Panc1 (cell line): ENCODE measurements at regions not wholly inside any gene's neighbourhood (a gene's known extent, or its start where the extent isn't known, plus 50 kb on each side); places are given as distances from the start of the nearest gene placed in this dataset.

Source experiments
- ATAC-seq: fragments of 200-7000 bp; cut with Tn5 transposase; 2 replicates; pipeline ENCODE4 v1.9.1; 2020; ENCODE audit warnings: mild to moderate bottlenecking, moderate library complexity
- BruUV-seq: library from RNA; stranded (reverse); fragments of 400-500 nt; replicated peaks from 2 replicates; lab custom pipeline; 2021; lab: Mats Ljungman, UMichigan
- CTCF ChIA-PET: fragments of 300-600 bp; sonication (Branson Sonifier 250); formaldehyde crosslinking; loops from one replicate; lab custom pipeline; 2022; ENCODE audit warnings: antibody characterized with exemption; lab: Charles Lee
- POLR2A ChIA-PET: fragments of 300-600 bp; sonication (Branson Sonifier 250); formaldehyde crosslinking; loops from one replicate; lab custom pipeline; 2022; ENCODE audit warnings: antibody characterized with exemption; lab: Charles Lee
- DNase-seq: peaks from one replicate; pipeline ENCODE4 v3.0.0-alpha.2; 2010; ENCODE audit warnings: low read depth, low spot score
- H3K27ac ChIP-seq: 2 replicates; pipeline ENCODE4 v1.5.1; 2011; ENCODE audit warnings: mild to moderate bottlenecking, low read length, inconsistent platforms
- H3K27me3 ChIP-seq: fragments of 200-500 bp; sonication (Bioruptor generic); 2 replicates; pipeline ENCODE4 v1.6.0; 2014; ENCODE audit warnings: low read length, inconsistent platforms; ENCODE audit not compliant: control insufficient read depth, insufficient read depth
- H3K36me3 ChIP-seq: fragments of 200-500 bp; sonication (Bioruptor generic); 2 replicates; pipeline ENCODE4 v1.5.1; 2014; ENCODE audit warnings: inconsistent platforms, mild to moderate bottlenecking, low read length, moderate library complexity; ENCODE audit not compliant: control insufficient read depth, insufficient read depth
- H3K4me1 ChIP-seq: 2 replicates; pipeline ENCODE4 v1.5.1; 2011; ENCODE audit warnings: inconsistent platforms, mild to moderate bottlenecking, low read length, moderate library complexity; ENCODE audit not compliant: control insufficient read depth, insufficient read depth
- H3K4me3 ChIP-seq, 2 experiments: 2 replicates each; pipeline ENCODE4 v1.5.1; 2011 to 2012; ENCODE audit warnings: low read depth in 2 of 2, low read length in 2 of 2, mild to moderate bottlenecking in 2 of 2, inconsistent platforms in 1 of 2, moderate library complexity in 1 of 2
- H3K9me3 ChIP-seq: fragments of 200-500 bp; sonication (Bioruptor generic); 2 replicates; pipeline ENCODE4 v1.5.1; 2014; ENCODE audit warnings: low read depth, mild to moderate bottlenecking, inconsistent platforms, low read length, moderate library complexity; ENCODE audit not compliant: control insufficient read depth, insufficient read depth
- POLR2AphosphoS5 ChIP-seq: IDR thresholded peaks from 2 replicates; pipeline ENCODE4 v1.6.1; 2012; ENCODE audit warnings: mild to moderate bottlenecking, low read depth, low read length, moderate library complexity
- SIN3A ChIP-seq: IDR thresholded peaks from 2 replicates; pipeline ENCODE4 v1.6.1; 2012; ENCODE audit warnings: low read depth, mild to moderate bottlenecking, low read length, moderate library complexity, borderline replicate concordance; ENCODE audit not compliant: insufficient read depth
- TCF7L2 ChIP-seq: IDR thresholded peaks from 2 replicates; pipeline ENCODE4 v1.6.1; 2011; ENCODE audit warnings: mild to moderate bottlenecking, low read depth, low read length, inconsistent platforms
- in situ Hi-C: cut with HindIII; loops from 2 replicates; pipeline ENCODE4 v1.10.0; 2016; ENCODE audit warnings: low sequenced_read_pairs, low pct_unique_long_range_greater_than_20kb
- intact Hi-C: fragments of 100-400 bp; cut with micrococcal nuclease; formaldehyde crosslinking; loops from one replicate; pipeline ENCODE4 v1.10.0; 2022; ENCODE audit not compliant: unreplicated experiment
- TF ChIP-seq, protein P1 (sequence below): fragments of 450-650 bp; IDR thresholded peaks from 2 replicates; pipeline ENCODE4 v1.5.1; 2017; ENCODE audit warnings: mild to moderate bottlenecking
- TF ChIP-seq, protein P2 (sequence below), 2 experiments: IDR thresholded peaks; 2 replicates each; pipeline ENCODE4 v1.6.1; 2011 to 2012; ENCODE audit warnings: low read depth in 2 of 2, control low read depth in 1 of 2, low read length in 1 of 2, mild to moderate bottlenecking in 1 of 2, moderate library complexity in 1 of 2; ENCODE audit not compliant: insufficient read depth in 1 of 2

DNA sequence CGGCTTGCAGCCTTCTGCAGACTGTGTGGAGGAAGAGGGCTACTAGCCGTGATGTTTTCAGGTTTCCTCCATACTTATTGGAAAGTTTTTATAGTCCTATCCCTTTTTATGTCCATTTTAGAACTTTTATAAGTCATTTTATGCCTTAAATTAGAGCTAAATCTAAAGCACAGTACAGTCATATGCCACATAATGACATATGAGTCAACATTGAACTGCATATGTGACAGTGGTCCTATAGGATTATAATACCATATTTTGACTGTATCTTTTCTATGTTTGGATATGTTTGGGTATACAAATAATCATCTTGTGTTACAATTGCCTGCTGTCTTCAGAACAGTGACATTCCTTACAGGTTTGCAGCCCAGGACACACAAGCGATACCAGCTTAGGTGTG is 200.2 kb downstream of the SPRY1 start:
- intact Hi-C loops: no loop called here
- POLR2A ChIA-PET: no interaction called here
- H3K27me3 ChIP-seq: no peaks in the 10 kb centered on the region
- BruUV-seq: no TSS peak
- TF ChIP-seq TCF7L2: no peak
- TF ChIP-seq, protein P1, sequence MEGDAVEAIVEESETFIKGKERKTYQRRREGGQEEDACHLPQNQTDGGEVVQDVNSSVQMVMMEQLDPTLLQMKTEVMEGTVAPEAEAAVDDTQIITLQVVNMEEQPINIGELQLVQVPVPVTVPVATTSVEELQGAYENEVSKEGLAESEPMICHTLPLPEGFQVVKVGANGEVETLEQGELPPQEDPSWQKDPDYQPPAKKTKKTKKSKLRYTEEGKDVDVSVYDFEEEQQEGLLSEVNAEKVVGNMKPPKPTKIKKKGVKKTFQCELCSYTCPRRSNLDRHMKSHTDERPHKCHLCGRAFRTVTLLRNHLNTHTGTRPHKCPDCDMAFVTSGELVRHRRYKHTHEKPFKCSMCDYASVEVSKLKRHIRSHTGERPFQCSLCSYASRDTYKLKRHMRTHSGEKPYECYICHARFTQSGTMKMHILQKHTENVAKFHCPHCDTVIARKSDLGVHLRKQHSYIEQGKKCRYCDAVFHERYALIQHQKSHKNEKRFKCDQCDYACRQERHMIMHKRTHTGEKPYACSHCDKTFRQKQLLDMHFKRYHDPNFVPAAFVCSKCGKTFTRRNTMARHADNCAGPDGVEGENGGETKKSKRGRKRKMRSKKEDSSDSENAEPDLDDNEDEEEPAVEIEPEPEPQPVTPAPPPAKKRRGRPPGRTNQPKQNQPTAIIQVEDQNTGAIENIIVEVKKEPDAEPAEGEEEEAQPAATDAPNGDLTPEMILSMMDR: no peak
- TF ChIP-seq, protein P2, sequence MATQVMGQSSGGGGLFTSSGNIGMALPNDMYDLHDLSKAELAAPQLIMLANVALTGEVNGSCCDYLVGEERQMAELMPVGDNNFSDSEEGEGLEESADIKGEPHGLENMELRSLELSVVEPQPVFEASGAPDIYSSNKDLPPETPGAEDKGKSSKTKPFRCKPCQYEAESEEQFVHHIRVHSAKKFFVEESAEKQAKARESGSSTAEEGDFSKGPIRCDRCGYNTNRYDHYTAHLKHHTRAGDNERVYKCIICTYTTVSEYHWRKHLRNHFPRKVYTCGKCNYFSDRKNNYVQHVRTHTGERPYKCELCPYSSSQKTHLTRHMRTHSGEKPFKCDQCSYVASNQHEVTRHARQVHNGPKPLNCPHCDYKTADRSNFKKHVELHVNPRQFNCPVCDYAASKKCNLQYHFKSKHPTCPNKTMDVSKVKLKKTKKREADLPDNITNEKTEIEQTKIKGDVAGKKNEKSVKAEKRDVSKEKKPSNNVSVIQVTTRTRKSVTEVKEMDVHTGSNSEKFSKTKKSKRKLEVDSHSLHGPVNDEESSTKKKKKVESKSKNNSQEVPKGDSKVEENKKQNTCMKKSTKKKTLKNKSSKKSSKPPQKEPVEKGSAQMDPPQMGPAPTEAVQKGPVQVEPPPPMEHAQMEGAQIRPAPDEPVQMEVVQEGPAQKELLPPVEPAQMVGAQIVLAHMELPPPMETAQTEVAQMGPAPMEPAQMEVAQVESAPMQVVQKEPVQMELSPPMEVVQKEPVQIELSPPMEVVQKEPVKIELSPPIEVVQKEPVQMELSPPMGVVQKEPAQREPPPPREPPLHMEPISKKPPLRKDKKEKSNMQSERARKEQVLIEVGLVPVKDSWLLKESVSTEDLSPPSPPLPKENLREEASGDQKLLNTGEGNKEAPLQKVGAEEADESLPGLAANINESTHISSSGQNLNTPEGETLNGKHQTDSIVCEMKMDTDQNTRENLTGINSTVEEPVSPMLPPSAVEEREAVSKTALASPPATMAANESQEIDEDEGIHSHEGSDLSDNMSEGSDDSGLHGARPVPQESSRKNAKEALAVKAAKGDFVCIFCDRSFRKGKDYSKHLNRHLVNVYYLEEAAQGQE (IDR thresholded peaks at IDR 0.05; ENCODE audit: insufficient read depth in 1 of 2, low read depth in 2 of 2, low read length in 1 of 2): no peak
- TF ChIP-seq POLR2AphosphoS5: no peak
- no peak for TF ChIP-seq SIN3A
- no peak overlapping the region for H3K4me3 ChIP-seq
- no peak for ATAC-seq
- CTCF ChIA-PET: no interaction called here
- peak overlapping the region; percentile 69; the same call in 1 of the 2 replicates for H3K27ac ChIP-seq
- peaks cover 11% of the 10 kb centered on the region for H3K4me1 ChIP-seq
- no peaks in the 10 kb centered on the region for H3K36me3 ChIP-seq
- DNase-seq: no peak
- H3K9me3 ChIP-seq: no peaks in the 10 kb centered on the region; the same call in 1 of the 2 replicates
- in situ Hi-C loops: no loop called here

DNA sequence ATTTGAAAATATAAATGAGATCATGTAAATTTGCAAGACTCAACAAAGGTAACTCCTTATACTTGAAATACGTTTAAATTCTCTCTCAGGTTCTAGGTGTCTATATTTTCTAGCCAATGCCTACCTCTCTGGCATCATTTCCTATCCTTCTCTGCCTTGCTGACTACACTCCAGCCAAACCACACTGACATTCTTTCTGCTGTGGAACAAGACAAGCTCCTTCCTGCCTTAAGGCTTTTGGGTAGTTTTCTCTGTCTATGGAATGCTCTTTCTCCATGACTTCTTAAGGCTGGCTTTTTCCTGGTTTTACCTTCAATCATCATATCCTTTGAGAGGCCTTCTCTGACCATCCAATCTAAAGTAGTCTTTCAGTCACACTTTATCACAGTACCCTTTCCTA is 201.0 kb downstream of the SPRY1 start:
- Histone ChIP-seq H3K4me3 (no peak overlapping the region), H3K27ac (peak overlapping the region; percentile 69; the same call in 1 of the 2 replicates), H3K4me1 (peaks cover 11% of the 10 kb centered on the region), H3K27me3 (no peaks in the 10 kb centered on the region), H3K9me3 (no peaks in the 10 kb centered on the region; the same call in 1 of the 2 replicates), H3K36me3 (no peaks in the 10 kb centered on the region)
- POLR2A ChIA-PET: no interaction called here
- in situ Hi-C loops (no loop called here), intact Hi-C loops (no loop called here)
- CTCF ChIA-PET: no interaction called here
- no peak for DNase-seq
- no TSS peak for BruUV-seq
- TF ChIP-seq TCF7L2: no peak
- TF ChIP-seq, protein P1: no peak
- TF ChIP-seq, protein P2 (IDR thresholded peaks at IDR 0.05; ENCODE audit: insufficient read depth in 1 of 2, low read depth in 2 of 2, low read length in 1 of 2): no peak
- TF ChIP-seq SIN3A: no peak
- TF ChIP-seq POLR2AphosphoS5: no peak
- no peak for ATAC-seq
